Central memory CD8-positive, alpha-beta T cell (primary cell): ENCODE measurements at regions not wholly inside any gene's neighbourhood (a gene's known extent, or its start where the extent isn't known, plus 50 kb on each side); places are given as distances from the start of the nearest gene placed in this dataset.

Experiments
- ATAC-seq: fragments of 150-1000 bp; cut with Tn5 transposase; replicated peaks from 2 replicates; pipeline ENCODE4 v1.10.0; 2022; ENCODE audit warnings: mild to moderate bottlenecking, moderate FRiP score, moderate number of reproducible peaks; ENCODE audit not compliant: poor library complexity, severe bottlenecking; ENCODE audit errors: extremely low read depth
- DNase-seq, 2 donors: peaks; one replicate each; pipeline ENCODE4 v3.0.0; 2021; ENCODE audit warnings: low spot score in 2 of 2
- H3K27ac Mint-ChIP-seq: one replicate; pipeline ENCODE4 v1.8.0; 2022; ENCODE audit warnings: low read depth, mild to moderate bottlenecking, moderate library complexity, mixed read lengths
- H3K27me3 Mint-ChIP-seq: one replicate; pipeline ENCODE4 v1.8.0; 2022; ENCODE audit warnings: mixed read lengths
- H3K36me3 Mint-ChIP-seq: one replicate; pipeline ENCODE4 v1.8.0; 2022; ENCODE audit warnings: mild to moderate bottlenecking, moderate library complexity, mixed read lengths; ENCODE audit not compliant: insufficient read depth
- H3K4me1 Mint-ChIP-seq: one replicate; pipeline ENCODE4 v1.8.0; 2022; ENCODE audit warnings: mixed read lengths
- H3K4me3 Mint-ChIP-seq: one replicate; pipeline ENCODE4 v1.8.0; 2022; ENCODE audit warnings: mild to moderate bottlenecking, moderate library complexity, mixed read lengths
- H3K9me3 Mint-ChIP-seq: one replicate; pipeline ENCODE4 v1.8.0; 2022; ENCODE audit warnings: mixed read lengths

DNA sequence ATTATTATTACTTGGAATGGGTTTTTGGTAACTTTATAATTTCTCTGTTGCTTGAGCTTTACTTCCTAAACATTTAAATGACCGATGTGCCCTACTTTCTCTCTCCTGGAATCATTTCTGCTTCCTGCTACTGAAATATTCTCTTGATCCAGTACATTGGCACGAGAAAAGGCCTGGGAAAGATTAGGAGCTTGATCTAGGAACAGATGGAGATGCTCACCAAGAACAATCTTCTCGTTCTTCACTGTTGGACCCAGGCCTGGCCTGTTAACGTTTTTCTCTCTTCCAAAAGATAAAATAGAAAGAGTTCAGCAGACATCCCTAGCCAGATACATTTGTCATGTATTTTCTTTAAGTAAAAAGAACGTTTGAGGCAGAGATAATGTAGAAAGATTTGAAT lies 1356.8 kb upstream of the CRIM1 start:
- Mint-ChIP-seq H3K9me3 (peaks cover 12% of the 10 kb centered on the region), H3K27ac (no peak overlapping the region), H3K4me1 (no peaks in the 10 kb centered on the region), H3K36me3 (no peaks in the 10 kb centered on the region), H3K27me3 (no peaks in the 10 kb centered on the region), H3K4me3 (no peak overlapping the region)
- DNase-seq = no peak
- no peak for ATAC-seq

DNA sequence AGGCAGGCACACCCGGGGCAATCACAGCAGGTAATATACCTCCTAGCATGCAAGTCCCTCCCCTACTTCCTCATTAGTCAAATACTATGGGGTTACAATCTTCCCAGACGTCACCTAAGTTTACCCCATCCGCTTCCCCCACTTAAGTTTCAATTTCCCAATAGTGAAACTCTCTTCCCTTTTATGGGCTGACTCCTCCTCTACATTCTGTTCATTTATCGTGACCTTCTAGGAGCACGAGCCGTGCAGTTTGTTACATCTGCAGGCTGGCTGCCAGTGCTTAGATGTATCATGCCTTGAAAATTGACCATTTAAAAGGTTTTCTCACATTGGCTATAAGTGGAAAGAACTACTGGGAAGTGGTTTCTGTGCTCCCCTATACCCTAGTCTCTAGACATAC lies 1357.8 kb upstream of the CRIM1 start:
- ATAC-seq = no peak
- Mint-ChIP-seq H3K4me3 (no peak overlapping the region), H3K27me3 (no peaks in the 10 kb centered on the region), H3K27ac (no peak overlapping the region), H3K36me3 (no peaks in the 10 kb centered on the region), H3K4me1 (no peaks in the 10 kb centered on the region), H3K9me3 (peaks cover 12% of the 10 kb centered on the region)
- no peak for DNase-seq

DNA sequence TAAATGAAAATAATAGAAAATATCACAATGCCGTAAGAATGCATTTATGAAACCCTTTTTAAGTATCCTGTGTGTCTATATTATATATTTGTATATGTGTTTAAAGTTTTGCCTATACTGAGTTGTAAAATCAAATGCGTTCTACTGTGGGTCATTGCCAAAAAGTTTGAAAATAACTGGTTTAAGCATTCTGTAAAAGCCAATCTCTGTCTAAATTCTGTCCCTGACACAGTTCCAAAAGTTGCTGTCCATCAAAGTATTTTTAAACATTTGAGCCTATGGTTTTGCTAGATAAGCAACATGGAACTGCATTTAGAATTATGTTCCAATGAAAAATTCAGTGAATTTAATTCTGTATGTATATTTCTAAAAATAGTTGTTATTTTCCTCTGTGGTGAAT lies 1360.4 kb upstream of the CRIM1 start:
- Mint-ChIP-seq H3K4me3 (no peak overlapping the region), H3K27ac (no peak overlapping the region), H3K4me1 (no peaks in the 10 kb centered on the region), H3K9me3 (peaks cover 22% of the 10 kb centered on the region), H3K27me3 (no peaks in the 10 kb centered on the region), H3K36me3 (no peaks in the 10 kb centered on the region)
- ATAC-seq (no peak), DNase-seq (no peak)

DNA sequence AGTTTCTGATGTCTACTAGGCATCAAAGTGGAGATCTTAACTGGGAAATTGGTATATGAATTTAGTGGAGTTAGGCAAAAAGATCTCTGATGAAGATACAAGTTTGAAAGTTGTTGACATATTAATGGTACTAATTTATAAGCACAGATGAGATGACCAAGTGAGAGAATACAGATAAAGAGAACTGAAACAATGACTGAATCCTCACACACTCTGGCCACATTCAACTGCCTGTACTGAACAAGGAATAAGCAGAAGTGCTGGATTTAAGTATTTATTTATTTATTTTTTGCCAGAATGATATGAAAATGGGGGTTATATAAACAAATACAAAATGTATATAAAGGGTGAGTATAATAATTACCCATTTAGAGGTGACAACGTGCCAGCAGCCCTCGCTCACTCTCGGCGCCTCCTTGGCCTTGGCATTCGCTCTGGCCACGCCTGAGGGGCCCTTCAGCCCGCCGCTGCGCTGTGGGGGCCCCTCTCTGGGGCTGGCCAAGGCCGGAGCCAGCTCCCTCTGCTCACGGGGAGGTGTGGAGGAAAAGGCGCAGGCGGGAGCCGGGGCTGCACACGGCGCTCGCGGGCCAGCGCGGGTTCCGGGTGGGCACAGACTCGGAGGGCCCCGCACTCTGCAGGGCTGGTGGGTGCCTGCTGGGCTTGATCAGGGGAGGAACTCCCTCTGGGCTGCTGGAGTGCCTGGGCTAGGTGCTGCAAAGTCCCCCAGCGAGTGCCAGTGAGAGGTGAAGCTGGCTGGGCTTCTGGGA lies 1363.9 kb upstream of the CRIM1 start:
- no peaks in the 10 kb centered on the region for H3K36me3 Mint-ChIP-seq
- H3K4me3 Mint-ChIP-seq = no peak overlapping the region
- no peak for ATAC-seq
- no peaks in the 10 kb centered on the region for H3K27me3 Mint-ChIP-seq
- no peaks in the 10 kb centered on the region for H3K4me1 Mint-ChIP-seq
- H3K27ac Mint-ChIP-seq = no peak overlapping the region
- DNase-seq = no peak
- H3K9me3 Mint-ChIP-seq = peaks cover 26% of the 10 kb centered on the region

DNA sequence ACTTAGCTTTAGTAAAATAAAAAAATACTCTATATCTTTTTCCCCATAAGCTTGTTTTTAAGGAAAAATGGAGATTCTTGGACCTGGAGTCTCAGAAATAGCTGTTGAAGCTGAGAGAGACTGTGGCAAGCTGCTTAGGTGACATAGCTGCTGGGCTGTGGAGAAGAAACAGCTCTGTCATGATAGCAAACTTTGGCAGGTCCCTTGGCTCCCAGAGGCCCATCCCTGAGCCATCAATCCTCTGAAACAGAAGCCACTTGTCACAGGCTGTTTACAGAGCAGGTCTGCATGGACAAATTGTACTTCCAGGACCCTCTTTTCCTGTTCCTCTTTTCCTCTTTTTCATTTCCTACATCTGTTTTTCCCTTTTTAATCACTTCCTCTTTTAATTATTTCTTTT lies 1370.1 kb upstream of the CRIM1 start:
- Mint-ChIP-seq H3K9me3 (peaks cover 23% of the 10 kb centered on the region), H3K36me3 (no peaks in the 10 kb centered on the region), H3K27me3 (no peaks in the 10 kb centered on the region), H3K4me3 (no peak overlapping the region), H3K4me1 (no peaks in the 10 kb centered on the region), H3K27ac (no peak overlapping the region)
- DNase-seq = no peak
- no peak for ATAC-seq

DNA sequence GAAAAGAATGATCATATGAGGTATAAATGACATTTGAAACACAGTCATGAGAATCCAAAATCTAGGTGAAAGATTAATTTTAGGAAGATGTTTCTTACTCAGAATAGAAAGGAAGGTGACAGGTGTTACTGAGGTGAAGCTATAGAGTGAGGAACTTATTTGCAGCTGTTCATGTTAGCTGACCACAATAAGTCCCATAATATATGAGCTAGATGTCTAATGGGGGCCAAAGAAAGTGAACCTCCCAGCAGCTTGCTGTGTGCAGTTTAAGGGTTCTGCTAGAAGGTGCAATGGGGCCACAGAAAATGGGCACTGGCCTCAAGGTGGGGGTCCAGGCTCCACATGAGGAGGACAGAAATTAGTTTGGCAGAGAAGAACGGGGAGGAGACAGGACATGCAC lies 1374.9 kb upstream of the CRIM1 start:
- no peaks in the 10 kb centered on the region for H3K27me3 Mint-ChIP-seq
- DNase-seq (no peak), ATAC-seq (no peak)
- H3K4me1 Mint-ChIP-seq = no peaks in the 10 kb centered on the region
- no peak overlapping the region for H3K4me3 Mint-ChIP-seq
- no peak overlapping the region for H3K27ac Mint-ChIP-seq
- peaks cover 15% of the 10 kb centered on the region for H3K9me3 Mint-ChIP-seq
- H3K36me3 Mint-ChIP-seq = no peaks in the 10 kb centered on the region

DNA sequence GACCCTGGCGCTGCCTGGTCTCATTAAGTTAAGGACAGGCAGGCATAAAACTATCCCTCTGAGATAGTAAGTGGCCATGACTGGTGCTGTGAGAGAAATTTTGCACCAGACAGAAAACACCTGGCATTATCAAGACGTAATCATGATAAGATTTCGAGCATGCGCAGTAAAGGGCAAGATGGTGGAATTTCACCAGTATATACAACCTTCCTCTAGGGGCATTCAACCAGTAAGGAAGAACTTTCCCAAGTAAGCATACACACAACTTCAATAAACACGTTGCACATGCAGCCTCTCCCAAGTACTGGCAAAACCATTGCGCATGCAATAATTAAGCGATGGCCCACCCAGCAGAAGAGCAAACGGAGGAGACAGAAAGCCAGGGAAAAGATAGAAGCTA lies 1376.4 kb upstream of the CRIM1 start:
- ATAC-seq (peak; percentile 10), DNase-seq (no peak)
- H3K4me1 Mint-ChIP-seq = no peaks in the 10 kb centered on the region
- peaks cover 15% of the 10 kb centered on the region for H3K9me3 Mint-ChIP-seq
- H3K4me3 Mint-ChIP-seq = no peak overlapping the region
- no peaks in the 10 kb centered on the region for H3K27me3 Mint-ChIP-seq
- no peak overlapping the region for H3K27ac Mint-ChIP-seq
- peaks cover 3% of the 10 kb centered on the region for H3K36me3 Mint-ChIP-seq

DNA sequence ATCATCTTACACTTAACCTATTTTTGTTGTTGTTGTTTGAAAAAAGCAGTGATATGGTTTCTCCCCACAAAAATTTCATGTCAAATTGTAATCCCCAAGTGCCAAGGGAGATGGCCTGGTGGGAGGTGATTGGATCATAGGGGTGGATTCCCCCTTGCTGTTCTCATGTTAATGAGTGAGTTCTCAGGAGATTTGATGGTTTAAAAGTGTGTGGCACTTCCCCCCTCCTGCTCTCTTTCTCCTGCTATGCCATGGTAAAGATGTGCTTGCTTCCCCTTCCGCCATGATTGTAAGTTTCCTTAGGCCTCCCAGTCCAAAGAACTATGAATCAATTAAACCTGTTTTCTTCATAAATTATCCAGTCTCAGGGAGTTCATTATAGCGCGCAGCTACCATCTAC lies 1362.7 kb upstream of the FAM98A start:
- Mint-ChIP-seq H3K4me3 (no peak overlapping the region), H3K36me3 (no peaks in the 10 kb centered on the region), H3K27me3 (no peaks in the 10 kb centered on the region), H3K9me3 (no peaks in the 10 kb centered on the region), H3K27ac (no peak overlapping the region), H3K4me1 (no peaks in the 10 kb centered on the region)
- no peak for DNase-seq
- no peak for ATAC-seq

DNA sequence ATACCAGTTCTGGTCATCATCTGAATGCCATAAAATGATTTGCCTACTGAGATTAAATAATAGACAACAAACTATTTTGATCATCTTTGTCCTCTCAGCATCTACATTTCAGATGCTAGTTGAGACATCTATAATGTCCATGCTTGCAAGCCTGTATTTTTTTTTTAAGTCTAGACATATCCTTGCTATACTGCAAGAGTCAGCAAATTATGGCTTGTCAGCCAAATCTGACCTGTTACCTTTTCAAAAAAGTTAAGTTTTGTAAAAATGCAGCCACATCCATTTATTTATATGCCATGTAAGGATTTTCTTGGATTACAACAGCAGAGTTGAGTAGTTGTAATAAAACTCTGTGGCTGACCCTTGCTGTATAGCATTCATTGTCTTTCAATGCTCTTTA lies 1355.7 kb upstream of the FAM98A start:
- ATAC-seq = no peak
- peaks cover 2% of the 10 kb centered on the region for H3K36me3 Mint-ChIP-seq
- H3K4me1 Mint-ChIP-seq = no peaks in the 10 kb centered on the region

DNA sequence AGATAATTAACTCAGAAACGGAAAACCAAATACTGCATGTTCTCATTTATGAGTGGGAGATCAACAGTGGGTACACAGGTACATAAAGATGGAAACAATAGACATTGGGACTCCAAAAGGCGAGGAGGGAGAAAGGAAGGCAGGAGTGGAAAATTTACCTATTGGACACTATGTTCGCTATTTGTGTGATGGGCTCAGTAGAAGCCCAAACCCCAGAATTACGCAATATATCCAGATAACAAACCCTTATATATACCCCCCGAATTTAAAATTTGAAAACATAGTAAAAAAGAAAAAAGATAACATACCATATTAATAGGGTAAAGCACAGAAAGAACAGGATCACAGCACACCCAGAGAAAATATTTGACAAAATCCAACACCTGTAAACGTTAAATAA lies 1351.7 kb upstream of the FAM98A start:
- Mint-ChIP-seq H3K4me3 (no peak overlapping the region), H3K4me1 (no peaks in the 10 kb centered on the region), H3K27me3 (no peaks in the 10 kb centered on the region), H3K9me3 (peaks cover 12% of the 10 kb centered on the region), H3K36me3 (peaks cover 2% of the 10 kb centered on the region), H3K27ac (no peak overlapping the region)
- no peak for DNase-seq
- ATAC-seq = no peak

More for the DNA sequence above, 1355.7 kb upstream of the FAM98A start:
- Mint-ChIP-seq H3K27ac (no peak overlapping the region), H3K9me3 (peaks cover 6% of the 10 kb centered on the region), H3K4me3 (no peak overlapping the region), H3K27me3 (no peaks in the 10 kb centered on the region)
- DNase-seq = no peak

DNA sequence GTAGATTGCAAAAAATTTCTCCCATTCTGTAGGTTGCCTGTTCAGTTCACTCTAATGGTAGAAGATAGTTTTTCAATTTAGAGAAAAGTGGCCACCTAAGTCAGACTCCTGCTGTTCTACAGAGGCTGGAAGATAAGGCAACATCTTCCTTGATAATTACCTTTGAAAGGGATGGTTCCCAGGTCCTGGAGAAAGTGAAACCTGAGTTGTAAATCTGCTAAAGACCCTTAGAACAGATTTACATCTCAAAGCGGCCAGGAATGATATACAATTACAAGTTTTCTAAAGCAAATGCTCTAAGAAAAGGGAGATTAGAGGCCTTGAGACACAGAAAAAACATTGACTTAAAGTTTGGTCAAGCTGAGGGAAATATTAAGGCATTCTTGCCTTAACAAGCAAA lies 1350.2 kb upstream of the FAM98A start:
- Mint-ChIP-seq H3K27me3 (no peaks in the 10 kb centered on the region), H3K4me1 (no peaks in the 10 kb centered on the region), H3K27ac (no peak overlapping the region), H3K4me3 (no peak overlapping the region), H3K36me3 (peaks cover 2% of the 10 kb centered on the region), H3K9me3 (peaks cover 12% of the 10 kb centered on the region)
- ATAC-seq (no peak), DNase-seq (no peak)

DNA sequence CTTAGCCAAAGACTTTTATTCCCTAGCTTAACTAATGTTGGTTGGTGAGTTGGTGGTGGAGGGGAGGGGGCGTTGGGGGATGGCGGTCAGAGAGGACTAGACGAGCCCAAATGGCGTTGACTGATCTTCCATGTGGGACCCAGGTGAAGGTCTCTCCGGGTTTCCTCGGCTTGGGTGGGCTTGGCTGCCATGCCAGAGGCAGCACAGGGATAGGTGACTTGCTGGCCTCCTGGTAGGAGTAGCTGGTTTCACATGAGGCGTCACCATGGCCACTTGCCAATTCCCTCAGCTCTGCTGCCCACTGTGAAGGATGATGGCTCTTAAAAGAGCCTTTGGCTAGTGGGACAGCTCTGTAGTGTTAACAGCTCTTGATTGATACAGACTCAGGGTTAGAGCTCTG lies 1337.0 kb upstream of the FAM98A start:
- H3K27me3 Mint-ChIP-seq = no peaks in the 10 kb centered on the region

DNA sequence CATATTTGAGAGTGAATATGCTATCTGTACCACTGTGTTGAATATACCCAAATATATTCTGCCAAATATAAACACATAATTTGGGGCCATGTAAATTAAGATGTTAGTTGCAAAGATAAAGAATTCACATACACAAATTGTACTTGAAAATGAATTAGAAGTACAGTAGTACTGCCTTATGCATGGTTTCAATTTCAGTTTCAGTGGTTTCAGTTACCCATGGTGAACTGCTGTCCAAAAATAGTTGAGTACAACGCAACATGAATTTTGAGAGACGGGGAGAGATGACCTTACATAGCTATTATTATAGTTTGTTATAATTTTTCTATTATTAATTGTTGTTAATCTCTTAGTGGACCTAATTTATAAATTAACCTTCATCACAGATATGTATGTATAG lies 1313.0 kb upstream of the FAM98A start:
- H3K27me3 Mint-ChIP-seq = no peaks in the 10 kb centered on the region
- DNase-seq (no peak), ATAC-seq (no peak)
- H3K27ac Mint-ChIP-seq = no peak overlapping the region
- no peaks in the 10 kb centered on the region for H3K4me1 Mint-ChIP-seq
- no peaks in the 10 kb centered on the region for H3K36me3 Mint-ChIP-seq
- H3K9me3 Mint-ChIP-seq = peaks cover 21% of the 10 kb centered on the region
- H3K4me3 Mint-ChIP-seq = no peak overlapping the region

More for the DNA sequence above, 1337.0 kb upstream of the FAM98A start:
- H3K4me3 Mint-ChIP-seq = no peak overlapping the region
- peaks cover 19% of the 10 kb centered on the region for H3K9me3 Mint-ChIP-seq
- no peak for DNase-seq
- ATAC-seq = no peak
- H3K36me3 Mint-ChIP-seq = no peaks in the 10 kb centered on the region
- no peaks in the 10 kb centered on the region for H3K4me1 Mint-ChIP-seq
- no peak overlapping the region for H3K27ac Mint-ChIP-seq
